CD4-positive, alpha-beta T cell treated with Interleukin-17A for 1 hour (primary cell): ENCODE measurements at regions not wholly inside any gene's neighbourhood (a gene's known extent, or its start where the extent isn't known, plus 50 kb on each side); places are given as distances from the start of the nearest gene placed in this dataset.
"Not testable (repeated sequence)": the region's sequence is repeated elsewhere in the genome, so short reads cannot be mapped to it uniquely, and the experiment has no call there.

ENCODE experiments used
- DNase-seq: peaks from one replicate; pipeline ENCODE4 v3.0.0-alpha.2; 2020

- no peak for DNase-seq
Measured at GRCh38 chr15:46892621-46893160, 824.6 kb upstream of the SEMA6D start.

- DNase-seq, result no peak
Measured at GRCh38 chr15:46894644-46895043, 822.7 kb upstream of the SEMA6D start.

- no peak for DNase-seq
Measured at GRCh38 chr15:46897266-46897665, 820.0 kb upstream of the SEMA6D start.

GRCh38 chr15:46901001-46901400, 816.3 kb upstream of the SEMA6D start:
- no peak for DNase-seq

- DNase-seq, result no peak
Measured at GRCh38 chr15:46917721-46918252, 799.5 kb upstream of the SEMA6D start.

- DNase-seq, result no peak
Measured at GRCh38 chr15:46918462-46919140, 798.7 kb upstream of the SEMA6D start.

GRCh38 chr15:46921891-46922290, 795.4 kb upstream of the SEMA6D start:
- DNase-seq, result no peak

- DNase-seq, result no peak
Measured at GRCh38 chr15:46930426-46930825, 786.9 kb upstream of the SEMA6D start.

- DNase-seq, result no peak
Measured at GRCh38 chr15:46933332-46933731, 784.0 kb upstream of the SEMA6D start.

GRCh38 chr15:46934851-46935250, 782.5 kb upstream of the SEMA6D start:
- DNase-seq, result no peak

GRCh38 chr15:46938169-46938568, 779.1 kb upstream of the SEMA6D start:
- DNase-seq, result no peak

- DNase-seq, result no peak
Measured at GRCh38 chr15:46941241-46941640, 776.1 kb upstream of the SEMA6D start.

GRCh38 chr15:46946953-46947352, 770.4 kb upstream of the SEMA6D start:
- no peak for DNase-seq

GRCh38 chr15:46955576-46955975, 761.7 kb upstream of the SEMA6D start:
- DNase-seq, result no peak

GRCh38 chr15:46956456-46956855, 760.8 kb upstream of the SEMA6D start:
- no peak for DNase-seq

- no peak for DNase-seq
Measured at GRCh38 chr15:46956881-46957280, 760.4 kb upstream of the SEMA6D start.

- no peak for DNase-seq
Measured at GRCh38 chr15:46960581-46960980, 756.7 kb upstream of the SEMA6D start.

GRCh38 chr15:46961795-46962194, 755.5 kb upstream of the SEMA6D start:
- DNase-seq, result no peak

- not testable (repeated sequence) for DNase-seq
Measured at GRCh38 chr15:46988055-46988454, 729.2 kb upstream of the SEMA6D start.

GRCh38 chr15:46996359-46996758, 720.9 kb upstream of the SEMA6D start:
- no peak for DNase-seq

- no peak for DNase-seq
Measured at GRCh38 chr15:46997501-46997900, 719.8 kb upstream of the SEMA6D start.

- DNase-seq, result no peak
Measured at GRCh38 chr15:47003568-47003967, 713.7 kb upstream of the SEMA6D start.

- DNase-seq, result no peak
Measured at GRCh38 chr15:47013446-47013845, 703.9 kb upstream of the SEMA6D start.

- DNase-seq, result no peak
Measured at GRCh38 chr15:47027322-47027946, 689.9 kb upstream of the SEMA6D start.
